Testis (tissue), 2 donors: ENCODE measurements at regions not wholly inside any gene's neighbourhood (a gene's known extent, or its start where the extent isn't known, plus 50 kb on each side); places are given as distances from the start of the nearest gene placed in this dataset.

ENCODE experiments used
- POLR2A ChIP-seq: fragments of 450-650 bp; IDR thresholded peaks from one replicate; pipeline ENCODE4 v1.6.1; 2017; ENCODE audit warnings: antibody characterized with exemption, mild to moderate bottlenecking, moderate library complexity
- TF ChIP-seq, protein P1 (sequence below), 3 experiments: fragments of 450-650 bp in 2 of 3; fragments of 200-600 bp in 1 of 3; sonication (generic) in 1 of 3; IDR thresholded peaks; one replicate each; pipeline ENCODE4 v1.5.1; 2016 to 2019; ENCODE audit warnings: antibody characterized with exemption in 3 of 3, mild to moderate bottlenecking in 2 of 3, moderate library complexity in 1 of 3

DNA sequence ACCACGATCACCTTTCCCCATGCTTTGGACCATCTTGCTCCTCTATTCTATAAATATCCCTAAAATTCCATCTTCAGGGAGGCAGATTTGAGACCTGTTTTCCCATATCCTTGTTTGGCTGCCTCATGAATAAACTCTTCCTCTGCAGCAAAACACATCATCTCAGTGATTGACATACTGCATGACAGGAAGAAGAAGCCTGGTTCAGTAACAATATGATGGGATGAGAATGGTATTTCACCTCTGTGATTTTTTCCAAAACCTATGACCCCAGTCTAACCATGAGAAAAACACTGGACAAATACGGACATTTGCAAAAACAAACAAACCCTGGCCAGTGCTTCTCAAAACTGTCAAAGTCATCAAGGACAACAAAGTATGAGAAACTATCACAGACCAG lies 53.8 kb upstream of the ZSWIM5 start:
- no peak for TF ChIP-seq POLR2A
- TF ChIP-seq, protein P1, sequence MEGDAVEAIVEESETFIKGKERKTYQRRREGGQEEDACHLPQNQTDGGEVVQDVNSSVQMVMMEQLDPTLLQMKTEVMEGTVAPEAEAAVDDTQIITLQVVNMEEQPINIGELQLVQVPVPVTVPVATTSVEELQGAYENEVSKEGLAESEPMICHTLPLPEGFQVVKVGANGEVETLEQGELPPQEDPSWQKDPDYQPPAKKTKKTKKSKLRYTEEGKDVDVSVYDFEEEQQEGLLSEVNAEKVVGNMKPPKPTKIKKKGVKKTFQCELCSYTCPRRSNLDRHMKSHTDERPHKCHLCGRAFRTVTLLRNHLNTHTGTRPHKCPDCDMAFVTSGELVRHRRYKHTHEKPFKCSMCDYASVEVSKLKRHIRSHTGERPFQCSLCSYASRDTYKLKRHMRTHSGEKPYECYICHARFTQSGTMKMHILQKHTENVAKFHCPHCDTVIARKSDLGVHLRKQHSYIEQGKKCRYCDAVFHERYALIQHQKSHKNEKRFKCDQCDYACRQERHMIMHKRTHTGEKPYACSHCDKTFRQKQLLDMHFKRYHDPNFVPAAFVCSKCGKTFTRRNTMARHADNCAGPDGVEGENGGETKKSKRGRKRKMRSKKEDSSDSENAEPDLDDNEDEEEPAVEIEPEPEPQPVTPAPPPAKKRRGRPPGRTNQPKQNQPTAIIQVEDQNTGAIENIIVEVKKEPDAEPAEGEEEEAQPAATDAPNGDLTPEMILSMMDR (IDR thresholded peaks at IDR 0.05) = no peak
